ENCODE measurements at regions not wholly inside any gene's neighbourhood (a gene's known extent, or its start where the extent isn't known, plus 50 kb on each side); places are given as distances from the start of the nearest gene placed in this dataset.

DNA sequence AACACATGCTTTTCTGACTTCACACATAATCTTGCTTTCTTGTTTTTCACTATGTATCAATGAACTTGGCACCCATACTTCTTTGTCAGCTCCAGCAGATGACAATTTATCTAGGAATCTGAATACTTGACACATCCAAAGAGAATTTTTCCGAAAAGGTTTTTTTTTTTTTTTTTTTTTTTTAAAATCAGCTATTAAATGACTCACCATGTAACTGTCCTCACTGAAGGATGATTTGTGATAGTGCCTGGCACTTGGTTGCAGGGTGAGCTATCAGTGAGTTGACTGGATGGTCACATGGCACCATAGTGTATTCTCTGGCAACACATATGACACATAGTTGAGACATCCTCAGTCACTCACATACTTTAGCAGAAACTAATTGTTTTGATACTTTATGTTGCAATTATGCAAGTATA lies 133.4 kb upstream of the E2F8 start:
- Histone ChIP-seq H3K9ac (ENCODE audit: low read depth in 1 of 3, low read length in 3 of 3) (no peak overlapping the region), H3K9me3 (ENCODE audit: control insufficient read depth in 3 of 3, low read length in 3 of 3) (no peaks in the 10 kb centered on the region)

DNA sequence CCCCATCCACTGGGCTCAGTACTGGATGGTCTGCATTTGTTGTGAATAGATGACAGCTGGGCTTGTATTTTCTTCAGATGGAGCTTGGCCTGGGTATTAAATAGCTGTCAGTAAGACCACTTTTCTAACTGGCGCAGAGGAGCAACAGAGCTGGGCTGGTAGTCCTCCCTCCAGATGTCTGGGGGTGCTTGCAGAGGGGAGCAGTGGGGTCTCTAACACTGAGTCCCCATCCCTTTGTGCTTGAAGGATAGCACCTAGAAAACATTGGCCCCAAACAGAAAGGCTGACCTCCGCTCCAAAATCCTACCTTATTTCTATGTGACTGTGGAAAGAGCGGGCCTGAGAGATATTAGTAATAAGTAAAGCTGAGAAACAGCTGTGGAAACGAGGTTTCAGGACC lies 131.6 kb upstream of the E2F8 start:
- H3K27me3 ChIP-seq (ENCODE audit: control insufficient read depth in 3 of 3, insufficient read depth in 3 of 3, low read length in 3 of 3) = no peaks in the 10 kb centered on the region
- no peak overlapping the region for H3K27ac ChIP-seq (ENCODE audit: low read depth, low read length)
- peaks cover 12 to 24% (median 12%) of the 10 kb centered on the region in 3 donors for H3K4me1 ChIP-seq (ENCODE audit: control insufficient read depth in 3 of 3, insufficient read depth in 3 of 3, low read length in 3 of 3)
- H3K9ac ChIP-seq (ENCODE audit: low read depth in 1 of 3, low read length in 3 of 3) = no peak overlapping the region
- no peaks in the 10 kb centered on the region for H3K9me3 ChIP-seq (ENCODE audit: control insufficient read depth in 3 of 3, low read length in 3 of 3)
- H3K4me3 ChIP-seq (ENCODE audit: low read length in 3 of 3) = no peak overlapping the region
- no peaks in the 10 kb centered on the region for H3K36me3 ChIP-seq (ENCODE audit: control insufficient read depth in 3 of 3, insufficient read depth in 3 of 3, low read length in 3 of 3)

More for the DNA sequence above, 133.4 kb upstream of the E2F8 start:
- Histone ChIP-seq H3K27me3 (ENCODE audit: control insufficient read depth in 3 of 3, insufficient read depth in 3 of 3, low read length in 3 of 3) (no peaks in the 10 kb centered on the region), H3K27ac (ENCODE audit: low read depth, low read length) (no peak overlapping the region), H3K4me1 (ENCODE audit: control insufficient read depth in 3 of 3, insufficient read depth in 3 of 3, low read length in 3 of 3) (peaks cover 7 to 12% (median 8%) of the 10 kb centered on the region in 3 donors), H3K36me3 (ENCODE audit: control insufficient read depth in 3 of 3, insufficient read depth in 3 of 3, low read length in 3 of 3) (no peaks in the 10 kb centered on the region), H3K4me3 (ENCODE audit: low read length in 3 of 3) (no peak overlapping the region)

DNA sequence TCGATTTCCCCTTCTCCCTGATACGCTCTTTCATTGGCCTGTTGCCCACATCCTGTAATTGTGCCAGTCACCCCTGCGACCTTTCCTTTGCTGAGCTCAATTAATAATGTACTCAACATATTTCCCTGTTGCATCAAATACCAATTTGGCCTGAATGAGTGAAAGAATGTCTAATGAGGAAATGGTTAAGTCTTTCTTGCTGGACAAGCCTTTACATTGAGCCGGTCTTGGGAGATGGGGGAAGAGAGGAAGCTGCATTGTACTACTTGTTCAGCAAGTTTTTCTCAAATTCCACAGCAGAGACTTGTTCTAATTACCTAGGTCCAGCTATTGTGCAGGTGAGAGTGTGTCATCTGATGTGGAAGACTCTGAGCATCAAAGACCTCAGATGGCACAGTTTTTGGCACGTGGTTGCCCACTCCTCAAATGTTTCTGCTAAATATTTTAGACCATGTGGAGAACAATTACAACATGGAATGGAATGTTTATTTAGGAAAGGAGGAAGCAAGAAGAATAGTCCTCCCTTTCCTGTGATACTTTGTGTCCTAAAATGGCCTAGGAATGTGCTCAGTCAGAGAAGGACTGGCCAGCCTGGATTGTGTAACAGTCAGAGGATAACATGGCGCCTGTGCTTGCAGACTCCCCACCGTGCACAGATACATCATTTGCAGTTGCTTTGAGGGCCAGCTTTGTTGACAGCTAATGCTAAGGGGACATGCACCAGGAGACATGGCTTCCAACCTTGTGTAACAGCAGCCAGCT lies 129.5 kb upstream of the E2F8 start:
- Histone ChIP-seq H3K27me3 (ENCODE audit: control insufficient read depth in 3 of 3, insufficient read depth in 3 of 3, low read length in 3 of 3) (no peaks in the 10 kb centered on the region), H3K9ac (ENCODE audit: low read depth in 1 of 3, low read length in 3 of 3) (no peak overlapping the region), H3K9me3 (ENCODE audit: control insufficient read depth in 3 of 3, low read length in 3 of 3) (no peaks in the 10 kb centered on the region), H3K36me3 (ENCODE audit: control insufficient read depth in 3 of 3, insufficient read depth in 3 of 3, low read length in 3 of 3) (no peaks in the 10 kb centered on the region), H3K4me3 (ENCODE audit: low read length in 3 of 3) (peak overlapping the region in 1 of 3 donors; percentile 11), H3K4me1 (ENCODE audit: control insufficient read depth in 3 of 3, insufficient read depth in 3 of 3, low read length in 3 of 3) (peaks cover 15 to 30% (median 19%) of the 10 kb centered on the region in 3 donors), H3K27ac (ENCODE audit: low read depth, low read length) (peak overlapping the region; percentile 2)

DNA sequence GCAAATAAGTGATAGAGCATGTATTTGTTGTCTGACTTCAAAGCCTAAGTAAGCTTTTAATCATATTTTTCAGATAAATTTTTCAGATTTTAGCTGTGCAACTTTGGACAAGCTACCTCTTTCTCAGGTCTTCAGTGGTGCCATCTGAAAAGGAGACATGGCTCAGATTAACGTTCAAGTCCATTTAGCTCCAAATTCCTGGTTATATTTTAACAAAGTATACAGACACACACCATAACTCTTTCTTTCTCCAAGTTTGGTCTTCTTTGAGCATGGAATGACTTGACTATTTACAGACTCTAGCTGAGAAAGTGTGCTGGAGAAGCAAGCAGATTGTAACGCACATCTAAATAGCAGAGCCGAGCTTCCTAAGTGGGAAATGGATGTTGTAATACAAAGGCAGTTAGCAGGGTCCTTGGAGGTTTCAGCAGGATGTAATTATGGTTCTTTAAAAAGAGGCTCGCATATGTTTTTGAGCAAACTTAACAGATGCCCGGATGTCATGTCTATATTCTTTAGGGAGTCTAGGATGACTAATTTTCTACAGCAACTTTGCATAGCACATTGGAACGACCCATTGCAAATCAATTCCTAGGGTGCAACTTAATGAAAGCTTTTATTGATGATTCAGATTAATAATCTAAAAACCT lies 128.1 kb upstream of the E2F8 start:
- Histone ChIP-seq H3K36me3 (ENCODE audit: control insufficient read depth in 3 of 3, insufficient read depth in 3 of 3, low read length in 3 of 3) (no peaks in the 10 kb centered on the region), H3K4me3 (ENCODE audit: low read length in 3 of 3) (no peak overlapping the region), H3K9me3 (ENCODE audit: control insufficient read depth in 3 of 3, low read length in 3 of 3) (no peaks in the 10 kb centered on the region), H3K9ac (ENCODE audit: low read depth in 1 of 3, low read length in 3 of 3) (no peak overlapping the region), H3K4me1 (ENCODE audit: control insufficient read depth in 3 of 3, insufficient read depth in 3 of 3, low read length in 3 of 3) (peaks cover 15 to 30% (median 19%) of the 10 kb centered on the region in 3 donors), H3K27me3 (ENCODE audit: control insufficient read depth in 3 of 3, insufficient read depth in 3 of 3, low read length in 3 of 3) (no peaks in the 10 kb centered on the region), H3K27ac (ENCODE audit: low read depth, low read length) (peak overlapping the region; percentile 42)

DNA sequence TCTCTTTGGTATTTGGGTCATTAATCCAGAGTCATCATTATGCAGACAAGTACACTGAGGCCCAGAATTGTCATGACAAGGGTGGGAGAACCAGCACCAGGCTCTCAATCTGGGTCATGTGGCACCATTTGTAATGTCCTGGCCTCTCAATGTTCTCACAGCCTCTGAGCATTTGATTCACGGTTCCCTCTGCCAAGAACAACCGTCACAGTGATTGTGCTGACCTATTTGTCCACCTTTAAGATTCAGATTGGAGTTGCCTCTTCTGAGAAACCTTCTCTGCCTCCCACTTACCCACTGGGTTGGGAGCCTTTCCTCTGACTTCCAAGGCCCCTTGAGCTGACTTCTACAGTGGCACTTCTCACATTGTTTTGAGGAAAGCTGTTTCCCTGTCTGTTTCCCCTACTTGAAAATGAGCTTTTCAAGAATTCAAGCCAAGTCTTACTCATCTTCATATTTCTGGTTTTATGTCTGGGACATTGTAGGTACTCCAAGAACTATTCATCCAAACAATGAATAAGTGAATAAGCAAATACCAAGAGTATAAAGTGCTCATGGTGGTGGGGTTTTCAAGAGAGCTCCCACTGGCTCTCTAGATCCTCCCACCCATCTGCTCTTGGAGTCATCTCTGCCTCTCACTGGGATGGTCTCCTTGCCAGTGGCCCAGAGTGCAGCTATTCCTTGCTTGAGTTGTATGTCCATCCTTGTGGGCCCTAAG lies 126.4 kb upstream of the E2F8 start:
- H3K9me3 ChIP-seq (ENCODE audit: control insufficient read depth in 3 of 3, low read length in 3 of 3) = no peaks in the 10 kb centered on the region
- no peaks in the 10 kb centered on the region for H3K27me3 ChIP-seq (ENCODE audit: control insufficient read depth in 3 of 3, insufficient read depth in 3 of 3, low read length in 3 of 3)
- no peaks in the 10 kb centered on the region for H3K36me3 ChIP-seq (ENCODE audit: control insufficient read depth in 3 of 3, insufficient read depth in 3 of 3, low read length in 3 of 3)
- no peak overlapping the region for H3K9ac ChIP-seq (ENCODE audit: low read depth in 1 of 3, low read length in 3 of 3)
- peak overlapping the region; percentile 37 for H3K27ac ChIP-seq (ENCODE audit: low read depth, low read length)
- H3K4me1 ChIP-seq (ENCODE audit: control insufficient read depth in 3 of 3, insufficient read depth in 3 of 3, low read length in 3 of 3) = peaks cover 15 to 30% (median 19%) of the 10 kb centered on the region in 3 donors
- no peak overlapping the region for H3K4me3 ChIP-seq (ENCODE audit: low read length in 3 of 3)

DNA sequence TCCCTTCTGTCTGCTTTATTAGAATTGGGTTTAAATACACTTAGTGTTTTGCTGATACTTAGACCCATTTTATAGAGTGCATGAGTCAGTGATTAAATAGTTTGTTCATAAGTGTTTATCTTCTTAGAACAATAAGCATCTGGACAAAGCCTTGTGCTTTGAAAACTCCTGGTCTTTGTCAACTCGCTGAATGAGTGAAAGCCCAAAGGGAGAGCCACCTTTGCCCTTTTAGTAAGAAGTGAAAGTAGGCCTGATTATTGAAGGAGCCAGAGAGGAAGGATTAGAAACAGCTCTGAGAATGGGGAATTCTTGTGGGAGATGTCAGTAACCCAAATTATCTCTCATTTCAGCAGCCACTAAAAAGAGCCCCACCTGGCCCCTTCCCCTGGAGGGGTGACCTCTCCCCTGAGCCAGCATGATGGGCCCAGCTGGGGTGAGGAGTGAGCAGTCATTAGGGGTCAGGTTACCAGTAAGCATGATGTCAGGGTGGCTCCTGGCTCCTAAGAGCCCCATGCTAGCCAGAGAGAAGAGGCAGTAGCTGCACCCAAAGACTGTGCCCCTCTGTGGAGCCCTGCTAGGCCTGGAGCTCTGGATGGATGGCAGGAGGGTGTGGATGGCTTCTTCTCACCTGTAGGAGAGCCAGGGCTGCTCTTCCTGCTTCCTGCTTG lies 125.1 kb upstream of the E2F8 start:
- Histone ChIP-seq H3K9ac (ENCODE audit: low read depth in 1 of 3, low read length in 3 of 3) (no peak overlapping the region), H3K4me1 (ENCODE audit: control insufficient read depth in 3 of 3, insufficient read depth in 3 of 3, low read length in 3 of 3) (peaks cover 15 to 30% (median 16%) of the 10 kb centered on the region in 3 donors), H3K4me3 (ENCODE audit: low read length in 3 of 3) (no peak overlapping the region), H3K36me3 (ENCODE audit: control insufficient read depth in 3 of 3, insufficient read depth in 3 of 3, low read length in 3 of 3) (no peaks in the 10 kb centered on the region), H3K27me3 (ENCODE audit: control insufficient read depth in 3 of 3, insufficient read depth in 3 of 3, low read length in 3 of 3) (no peaks in the 10 kb centered on the region), H3K27ac (ENCODE audit: low read depth, low read length) (peak overlapping the region; percentile 37), H3K9me3 (ENCODE audit: control insufficient read depth in 3 of 3, low read length in 3 of 3) (no peaks in the 10 kb centered on the region)

DNA sequence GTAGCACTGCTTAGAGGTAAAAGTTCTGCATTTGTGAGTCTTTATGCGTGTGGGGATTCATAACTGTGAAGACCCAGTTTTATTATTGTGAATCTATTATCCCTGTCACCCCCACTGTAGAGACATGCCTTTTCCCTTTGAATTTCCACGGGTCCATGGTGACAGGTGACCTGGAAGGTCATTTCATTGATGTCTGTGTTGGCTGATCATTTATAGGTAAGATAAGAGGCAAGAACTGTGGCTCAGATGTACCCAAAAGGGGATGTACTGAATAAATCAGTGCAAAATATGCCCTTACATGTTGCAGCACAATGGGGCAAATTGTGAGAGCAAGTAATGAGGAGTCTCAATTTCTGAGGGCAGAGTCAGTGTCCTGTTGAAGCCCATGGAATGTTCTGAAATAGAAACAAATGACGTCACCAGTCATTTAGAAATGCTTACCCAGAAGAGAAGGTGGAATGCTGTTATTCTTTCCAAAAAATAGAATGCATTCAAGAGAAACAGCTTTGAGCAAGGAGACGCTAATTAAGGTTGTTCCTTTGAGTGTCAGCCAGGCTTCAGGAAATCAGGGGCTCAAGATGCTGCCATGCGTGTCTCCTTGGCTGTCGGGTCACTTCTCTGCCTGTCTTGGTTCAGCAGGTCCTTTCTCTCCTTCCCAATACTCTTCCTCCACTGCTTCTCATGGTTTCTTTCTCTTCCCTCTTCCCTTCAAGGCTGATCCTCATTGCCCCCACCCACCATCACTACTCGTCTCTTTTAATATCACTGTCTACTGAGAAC lies 118.7 kb upstream of the E2F8 start:
- Histone ChIP-seq H3K36me3 (ENCODE audit: control insufficient read depth in 3 of 3, insufficient read depth in 3 of 3, low read length in 3 of 3) (no peaks in the 10 kb centered on the region), H3K9ac (ENCODE audit: low read depth in 1 of 3, low read length in 3 of 3) (no peak overlapping the region), H3K27me3 (ENCODE audit: control insufficient read depth in 3 of 3, insufficient read depth in 3 of 3, low read length in 3 of 3) (peaks cover 0 to 13% (median 10%) of the 10 kb centered on the region in 3 donors), H3K4me1 (ENCODE audit: control insufficient read depth in 3 of 3, insufficient read depth in 3 of 3, low read length in 3 of 3) (peaks cover 0 to 4% (median 0%) of the 10 kb centered on the region in 3 donors), H3K27ac (ENCODE audit: low read depth, low read length) (no peak overlapping the region), H3K4me3 (ENCODE audit: low read length in 3 of 3) (no peak overlapping the region), H3K9me3 (ENCODE audit: control insufficient read depth in 3 of 3, low read length in 3 of 3) (no peaks in the 10 kb centered on the region)

DNA sequence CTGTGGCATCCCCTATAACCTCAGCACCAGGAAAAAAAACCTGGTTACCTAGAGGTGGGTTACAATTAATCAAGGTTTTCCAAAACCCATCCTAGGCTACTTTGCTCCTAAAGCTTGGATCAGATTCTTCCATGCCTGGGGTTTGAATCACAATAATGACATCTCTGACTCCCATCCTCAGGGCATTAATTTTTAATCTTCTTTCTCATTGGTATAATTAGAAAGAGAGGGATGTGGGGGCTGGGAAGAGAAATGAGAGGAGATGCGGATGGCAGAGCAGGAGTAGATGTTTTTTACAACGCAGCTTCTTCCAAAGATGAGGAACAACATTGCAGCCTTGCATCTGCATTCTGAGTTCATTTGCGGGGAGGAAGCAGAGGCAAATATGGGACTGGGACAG lies 117.2 kb upstream of the E2F8 start:
- H3K27me3 ChIP-seq (ENCODE audit: control insufficient read depth in 3 of 3, insufficient read depth in 3 of 3, low read length in 3 of 3) = peaks cover 2 to 18% (median 14%) of the 10 kb centered on the region in 3 donors
- H3K9me3 ChIP-seq (ENCODE audit: control insufficient read depth in 3 of 3, low read length in 3 of 3) = no peaks in the 10 kb centered on the region
- H3K36me3 ChIP-seq (ENCODE audit: control insufficient read depth in 3 of 3, insufficient read depth in 3 of 3, low read length in 3 of 3) = no peaks in the 10 kb centered on the region
- H3K27ac ChIP-seq (ENCODE audit: low read depth, low read length) = no peak overlapping the region
- no peak overlapping the region for H3K9ac ChIP-seq (ENCODE audit: low read depth in 1 of 3, low read length in 3 of 3)
- H3K4me3 ChIP-seq (ENCODE audit: low read length in 3 of 3) = no peak overlapping the region
- H3K4me1 ChIP-seq (ENCODE audit: control insufficient read depth in 3 of 3, insufficient read depth in 3 of 3, low read length in 3 of 3) = peaks cover 0 to 7% (median 0%) of the 10 kb centered on the region in 3 donors

DNA sequence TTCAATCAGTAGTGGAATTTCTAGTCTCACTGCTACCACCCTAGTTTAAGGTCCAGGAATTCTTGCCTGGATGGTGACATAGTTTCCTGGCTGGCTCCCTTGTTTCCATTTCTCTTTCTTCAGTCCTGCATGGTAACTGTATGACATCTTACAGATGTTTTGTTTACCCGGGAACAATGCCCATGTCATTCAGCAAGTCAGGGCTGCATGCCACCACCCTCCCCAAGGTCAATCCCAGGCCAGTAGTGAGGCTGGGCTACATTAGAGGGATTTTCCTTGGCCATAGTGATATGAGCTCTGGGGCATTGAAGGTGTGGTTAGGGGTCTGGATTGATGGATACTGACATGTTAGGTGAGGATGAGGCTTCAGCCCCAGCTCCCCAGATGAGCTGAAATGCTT lies 114.9 kb upstream of the E2F8 start:
- Histone ChIP-seq H3K9ac (ENCODE audit: low read depth in 1 of 3, low read length in 3 of 3) (no peak overlapping the region), H3K4me1 (ENCODE audit: control insufficient read depth in 3 of 3, insufficient read depth in 3 of 3, low read length in 3 of 3) (peaks cover 0 to 10% (median 3%) of the 10 kb centered on the region in 3 donors), H3K27me3 (ENCODE audit: control insufficient read depth in 3 of 3, insufficient read depth in 3 of 3, low read length in 3 of 3) (peaks cover 18 to 36% (median 29%) of the 10 kb centered on the region in 3 donors), H3K4me3 (ENCODE audit: low read length in 3 of 3) (no peak overlapping the region), H3K27ac (ENCODE audit: low read depth, low read length) (no peak overlapping the region), H3K36me3 (ENCODE audit: control insufficient read depth in 3 of 3, insufficient read depth in 3 of 3, low read length in 3 of 3) (no peaks in the 10 kb centered on the region), H3K9me3 (ENCODE audit: control insufficient read depth in 3 of 3, low read length in 3 of 3) (no peaks in the 10 kb centered on the region)
